ENCODE measurements at regions not wholly inside any gene's neighbourhood (a gene's known extent, or its start where the extent isn't known, plus 50 kb on each side); places are given as distances from the start of the nearest gene placed in this dataset.

DNA sequence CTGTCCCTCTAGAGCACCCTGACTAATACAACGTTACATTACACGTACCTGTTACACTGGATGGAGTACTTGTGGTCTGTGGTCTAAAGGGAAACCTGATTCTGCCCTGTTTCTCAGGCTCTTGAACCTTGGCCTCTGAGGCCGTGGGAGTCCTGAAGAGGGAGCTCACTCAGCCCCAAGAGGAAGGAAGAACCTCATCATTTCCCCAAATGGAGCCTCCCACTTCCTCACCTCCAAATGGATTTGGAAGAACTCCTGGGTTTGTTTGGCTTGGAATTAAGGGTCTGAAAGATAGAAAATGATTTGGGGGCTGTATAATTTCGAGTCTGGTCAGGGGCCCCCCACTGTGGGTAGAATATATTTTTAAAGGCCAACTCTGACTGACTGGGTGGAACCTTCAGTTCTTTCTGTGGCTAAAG is 200.2 kb downstream of the SEMA6A start:
- H3K27me3 ChIP-seq (ENCODE audit: insufficient read depth, low read length, poor library complexity) = no peaks in the 10 kb centered on the region
- no peak; the same call in 2 of the 3 replicates for ATAC-seq (ENCODE audit: insufficient read depth, low read depth)
- TF ChIP-seq EZH2 (IDR thresholded peaks at IDR 0.05; ENCODE audit: borderline replicate concordance, low read depth, low read length, severe bottlenecking) = no peak
- no peak for TF ChIP-seq CTCF (IDR thresholded peaks at IDR 0.05; ENCODE audit: borderline replicate concordance, extremely low read depth, low read length, poor library complexity, severe bottlenecking)
- H3K4me3 ChIP-seq (ENCODE audit: low read depth in 1 of 2, low read length in 2 of 2) = no peak overlapping the region
- H2AFZ ChIP-seq (ENCODE audit: low read depth, low read length) = no peak overlapping the region
- H4K20me1 ChIP-seq (ENCODE audit: insufficient read depth, low read length) = no peaks in the 10 kb centered on the region
- no peaks in the 10 kb centered on the region for H3K36me3 ChIP-seq (ENCODE audit: insufficient read depth, low read length)
- no peak overlapping the region for H3K27ac ChIP-seq (ENCODE audit: low read length)
- no peaks in the 10 kb centered on the region for H3K9me3 ChIP-seq (ENCODE audit: insufficient read depth, low read length, severe bottlenecking)
- H3K4me1 ChIP-seq (ENCODE audit: insufficient read depth, low read length) = peaks cover 11% of the 10 kb centered on the region
- H3K79me2 ChIP-seq (ENCODE audit: insufficient read depth, low read length) = no peaks in the 10 kb centered on the region
- no peak overlapping the region for H3K4me2 ChIP-seq (ENCODE audit: insufficient read depth, low read length)
- no peak overlapping the region for H3K9ac ChIP-seq (ENCODE audit: low read depth, low read length)
- DNase-seq = no peak

GRCh38 chr5:116372931-116373597 is 201.6 kb downstream of the SEMA6A start:
- Histone ChIP-seq H3K27me3 (ENCODE audit: insufficient read depth, low read length, poor library complexity) (no peaks in the 10 kb centered on the region), H3K4me1 (ENCODE audit: insufficient read depth, low read length) (peaks cover 11% of the 10 kb centered on the region), H3K36me3 (ENCODE audit: insufficient read depth, low read length) (no peaks in the 10 kb centered on the region), H3K4me2 (ENCODE audit: insufficient read depth, low read length) (no peak overlapping the region), H3K79me2 (ENCODE audit: insufficient read depth, low read length) (no peaks in the 10 kb centered on the region), H3K9ac (ENCODE audit: low read depth, low read length) (no peak overlapping the region), H2AFZ (ENCODE audit: low read depth, low read length) (no peak overlapping the region), H3K4me3 (ENCODE audit: low read depth in 1 of 2, low read length in 2 of 2) (no peak overlapping the region), H4K20me1 (ENCODE audit: insufficient read depth, low read length) (no peaks in the 10 kb centered on the region), H3K27ac (ENCODE audit: low read length) (no peak overlapping the region), H3K9me3 (ENCODE audit: insufficient read depth, low read length, severe bottlenecking) (no peaks in the 10 kb centered on the region)
- TF ChIP-seq CTCF (IDR thresholded peaks at IDR 0.05; ENCODE audit: borderline replicate concordance, extremely low read depth, low read length, poor library complexity, severe bottlenecking) = no peak
- TF ChIP-seq EZH2 (IDR thresholded peaks at IDR 0.05; ENCODE audit: borderline replicate concordance, low read depth, low read length, severe bottlenecking) = no peak
- no peak for DNase-seq
- no peak; the same call in 2 of the 3 replicates for ATAC-seq (ENCODE audit: insufficient read depth, low read depth)

DNA sequence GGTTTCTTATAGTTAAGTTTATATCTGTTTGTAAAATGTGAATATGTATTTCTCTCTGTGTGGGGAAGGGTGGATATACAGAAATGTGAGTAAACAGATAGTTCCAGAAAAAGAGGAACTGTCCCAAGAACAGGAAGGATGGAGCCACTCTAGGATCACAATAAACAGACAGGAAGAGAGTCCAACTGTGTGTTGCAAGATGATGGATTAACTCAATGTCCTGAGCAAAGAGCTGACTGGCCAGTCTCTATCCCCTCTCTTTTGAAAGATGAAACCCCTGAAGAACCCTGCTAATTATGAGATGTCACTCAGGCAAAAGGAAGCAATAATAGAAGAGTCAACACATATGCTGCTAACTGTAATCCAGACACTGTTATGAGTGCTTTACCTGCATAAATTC is 202.7 kb downstream of the SEMA6A start:
- Histone ChIP-seq H3K36me3 (ENCODE audit: insufficient read depth, low read length) (no peaks in the 10 kb centered on the region), H4K20me1 (ENCODE audit: insufficient read depth, low read length) (no peaks in the 10 kb centered on the region), H3K9me3 (ENCODE audit: insufficient read depth, low read length, severe bottlenecking) (no peaks in the 10 kb centered on the region), H3K4me1 (ENCODE audit: insufficient read depth, low read length) (peaks cover 11% of the 10 kb centered on the region), H3K9ac (ENCODE audit: low read depth, low read length) (no peak overlapping the region), H3K27ac (ENCODE audit: low read length) (no peak overlapping the region), H3K4me3 (ENCODE audit: low read depth in 1 of 2, low read length in 2 of 2) (no peak overlapping the region), H3K4me2 (ENCODE audit: insufficient read depth, low read length) (no peak overlapping the region), H3K27me3 (ENCODE audit: insufficient read depth, low read length, poor library complexity) (no peaks in the 10 kb centered on the region), H3K79me2 (ENCODE audit: insufficient read depth, low read length) (no peaks in the 10 kb centered on the region), H2AFZ (ENCODE audit: low read depth, low read length) (no peak overlapping the region)
- DNase-seq (no peak), ATAC-seq (ENCODE audit: insufficient read depth, low read depth) (no peak)
- TF ChIP-seq EZH2 (IDR thresholded peaks at IDR 0.05; ENCODE audit: borderline replicate concordance, low read depth, low read length, severe bottlenecking) (no peak), CTCF (IDR thresholded peaks at IDR 0.05; ENCODE audit: borderline replicate concordance, extremely low read depth, low read length, poor library complexity, severe bottlenecking) (no peak)
